ENCODE measurements at regions not wholly inside any gene's neighbourhood (a gene's known extent, or its start where the extent isn't known, plus 50 kb on each side); places are given as distances from the start of the nearest gene placed in this dataset.

- no peak overlapping the region for H3K9ac ChIP-seq (ENCODE audit: low read length)
- no peak for DNase-seq
- H3K56ac ChIP-seq (ENCODE audit: low read length): no peak overlapping the region
- H3K4me2 ChIP-seq (ENCODE audit: low read length): no peak overlapping the region
- no peak overlapping the region for H3K27ac ChIP-seq (ENCODE audit: low read depth, low read length)
- H3K18ac ChIP-seq (ENCODE audit: low read length): no peak overlapping the region
- H3K4me3 ChIP-seq (ENCODE audit: low read length): no peak overlapping the region
- no peak overlapping the region for H2BK120ac ChIP-seq (ENCODE audit: low read depth, low read length)
- no CpG with 5 or more reads among the region's 1 CpG for WGBS (ENCODE audit: extremely low coverage, insufficient coverage, low lambda C conversion rate)
- no peaks in the 10 kb centered on the region for H3K4me1 ChIP-seq (ENCODE audit: control insufficient read depth, low read depth, low read length)
- H4K8ac ChIP-seq (ENCODE audit: low read depth, low read length): no peak overlapping the region
- no peak overlapping the region for H3K23ac ChIP-seq (ENCODE audit: low read length)
- no peaks in the 10 kb centered on the region for H3K36me3 ChIP-seq (ENCODE audit: control insufficient read depth, insufficient read depth, low read length)
- no peak overlapping the region for H2AK5ac ChIP-seq (ENCODE audit: low read length)
- H2BK15ac ChIP-seq (replicated peaks; ENCODE audit: low read depth): no peak overlapping the region
- no peaks in the 10 kb centered on the region for H3K27me3 ChIP-seq (ENCODE audit: insufficient read depth, low read length, poor library complexity)
- H3K4ac ChIP-seq (ENCODE audit: low read depth, low read length): no peak overlapping the region
- no peak overlapping the region for H2BK5ac ChIP-seq (ENCODE audit: low read length)
- H3K79me1 ChIP-seq (ENCODE audit: low read length): no peaks in the 10 kb centered on the region
- no peak overlapping the region for H4K5ac ChIP-seq (ENCODE audit: low read length)
- no peaks in the 10 kb centered on the region for H3K79me2 ChIP-seq (ENCODE audit: control insufficient read depth, insufficient read depth, low read length)
Measured at GRCh38 chr12:68460236-68460635, 128.1 kb upstream of the MDM1 start.

GRCh38 chr12:68461645-68462044, 129.5 kb upstream of the MDM1 start:
- Histone ChIP-seq H3K4ac (ENCODE audit: low read depth, low read length) (no peak overlapping the region), H3K18ac (ENCODE audit: low read length) (no peak overlapping the region), H2BK15ac (replicated peaks; ENCODE audit: low read depth) (no peak overlapping the region), H2BK120ac (ENCODE audit: low read depth, low read length) (no peak overlapping the region), H3K4me1 (ENCODE audit: control insufficient read depth, low read depth, low read length) (no peaks in the 10 kb centered on the region), H2BK5ac (ENCODE audit: low read length) (no peak overlapping the region), H3K4me2 (ENCODE audit: low read length) (no peak overlapping the region), H4K5ac (ENCODE audit: low read length) (no peak overlapping the region), H4K8ac (ENCODE audit: low read depth, low read length) (no peak overlapping the region), H3K23ac (ENCODE audit: low read length) (no peak overlapping the region), H3K4me3 (ENCODE audit: low read length) (no peak overlapping the region), H3K56ac (ENCODE audit: low read length) (no peak overlapping the region), H2AK5ac (ENCODE audit: low read length) (no peak overlapping the region), H3K9ac (ENCODE audit: low read length) (no peak overlapping the region), H3K36me3 (ENCODE audit: control insufficient read depth, insufficient read depth, low read length) (no peaks in the 10 kb centered on the region), H3K27me3 (ENCODE audit: insufficient read depth, low read length, poor library complexity) (no peaks in the 10 kb centered on the region), H3K79me2 (ENCODE audit: control insufficient read depth, insufficient read depth, low read length) (no peaks in the 10 kb centered on the region), H3K27ac (ENCODE audit: low read depth, low read length) (no peak overlapping the region), H3K79me1 (ENCODE audit: low read length) (no peaks in the 10 kb centered on the region)
- DNase-seq: no peak
- WGBS (ENCODE audit: extremely low coverage, insufficient coverage, low lambda C conversion rate): no CpG with 5 or more reads among the region's 3 CpGs

- no CpG with 5 or more reads among the region's 4 CpGs for WGBS (ENCODE audit: extremely low coverage, insufficient coverage, low lambda C conversion rate)
- no peak overlapping the region for H2AK5ac ChIP-seq (ENCODE audit: low read length)
Measured at GRCh38 chr12:68462803-68463202, 130.6 kb upstream of the MDM1 start.

GRCh38 chr12:68465227-68465626, 133.1 kb upstream of the MDM1 start:
- no peak overlapping the region for H3K4me3 ChIP-seq (ENCODE audit: low read length)
- H3K56ac ChIP-seq (ENCODE audit: low read length): no peak overlapping the region
- no peak overlapping the region for H3K23ac ChIP-seq (ENCODE audit: low read length)
- H3K4ac ChIP-seq (ENCODE audit: low read depth, low read length): no peak overlapping the region
- no CpG with 5 or more reads among the region's 2 CpGs for WGBS (ENCODE audit: extremely low coverage, insufficient coverage, low lambda C conversion rate)
- no peak overlapping the region for H3K4me2 ChIP-seq (ENCODE audit: low read length)
- no peaks in the 10 kb centered on the region for H3K27me3 ChIP-seq (ENCODE audit: insufficient read depth, low read length, poor library complexity)
- H3K9ac ChIP-seq (ENCODE audit: low read length): no peak overlapping the region
- no peak overlapping the region for H2AK5ac ChIP-seq (ENCODE audit: low read length)
- no peak overlapping the region for H4K5ac ChIP-seq (ENCODE audit: low read length)
- H3K27ac ChIP-seq (ENCODE audit: low read depth, low read length): no peak overlapping the region
- no peaks in the 10 kb centered on the region for H3K79me1 ChIP-seq (ENCODE audit: low read length)
- H3K18ac ChIP-seq (ENCODE audit: low read length): no peak overlapping the region
- H2BK15ac ChIP-seq (replicated peaks; ENCODE audit: low read depth): no peak overlapping the region
- H4K8ac ChIP-seq (ENCODE audit: low read depth, low read length): no peak overlapping the region
- H3K36me3 ChIP-seq (ENCODE audit: control insufficient read depth, insufficient read depth, low read length): no peaks in the 10 kb centered on the region
- H2BK5ac ChIP-seq (ENCODE audit: low read length): no peak overlapping the region
- no peaks in the 10 kb centered on the region for H3K4me1 ChIP-seq (ENCODE audit: control insufficient read depth, low read depth, low read length)
- DNase-seq: no peak
- H3K79me2 ChIP-seq (ENCODE audit: control insufficient read depth, insufficient read depth, low read length): no peaks in the 10 kb centered on the region
- H2BK120ac ChIP-seq (ENCODE audit: low read depth, low read length): no peak overlapping the region

More at GRCh38 chr12:68462803-68463202, 130.6 kb upstream of the MDM1 start:
- no peak overlapping the region for H3K4me3 ChIP-seq (ENCODE audit: low read length)
- no peaks in the 10 kb centered on the region for H3K79me2 ChIP-seq (ENCODE audit: control insufficient read depth, insufficient read depth, low read length)
- H3K4me2 ChIP-seq (ENCODE audit: low read length): no peak overlapping the region
- no peak overlapping the region for H3K56ac ChIP-seq (ENCODE audit: low read length)
- H2BK15ac ChIP-seq (replicated peaks; ENCODE audit: low read depth): no peak overlapping the region
- no peak overlapping the region for H3K18ac ChIP-seq (ENCODE audit: low read length)
- no peak overlapping the region for H2BK120ac ChIP-seq (ENCODE audit: low read depth, low read length)
- H3K27ac ChIP-seq (ENCODE audit: low read depth, low read length): no peak overlapping the region
- no peak for DNase-seq
- H3K36me3 ChIP-seq (ENCODE audit: control insufficient read depth, insufficient read depth, low read length): no peaks in the 10 kb centered on the region
- no peak overlapping the region for H4K8ac ChIP-seq (ENCODE audit: low read depth, low read length)
- H3K4me1 ChIP-seq (ENCODE audit: control insufficient read depth, low read depth, low read length): no peaks in the 10 kb centered on the region
- no peak overlapping the region for H3K4ac ChIP-seq (ENCODE audit: low read depth, low read length)
- no peaks in the 10 kb centered on the region for H3K27me3 ChIP-seq (ENCODE audit: insufficient read depth, low read length, poor library complexity)
- no peak overlapping the region for H4K5ac ChIP-seq (ENCODE audit: low read length)
- no peak overlapping the region for H3K23ac ChIP-seq (ENCODE audit: low read length)
- H2BK5ac ChIP-seq (ENCODE audit: low read length): no peak overlapping the region
- no peak overlapping the region for H3K9ac ChIP-seq (ENCODE audit: low read length)
- H3K79me1 ChIP-seq (ENCODE audit: low read length): no peaks in the 10 kb centered on the region

GRCh38 chr12:68467514-68467913, 135.4 kb upstream of the MDM1 start:
- Histone ChIP-seq H2BK15ac (replicated peaks; ENCODE audit: low read depth) (no peak overlapping the region), H3K4me1 (ENCODE audit: control insufficient read depth, low read depth, low read length) (no peaks in the 10 kb centered on the region), H3K56ac (ENCODE audit: low read length) (no peak overlapping the region), H3K36me3 (ENCODE audit: control insufficient read depth, insufficient read depth, low read length) (no peaks in the 10 kb centered on the region), H4K5ac (ENCODE audit: low read length) (no peak overlapping the region), H3K4ac (ENCODE audit: low read depth, low read length) (no peak overlapping the region), H3K27ac (ENCODE audit: low read depth, low read length) (no peak overlapping the region), H3K4me2 (ENCODE audit: low read length) (no peak overlapping the region), H3K79me2 (ENCODE audit: control insufficient read depth, insufficient read depth, low read length) (no peaks in the 10 kb centered on the region), H2AK5ac (ENCODE audit: low read length) (no peak overlapping the region), H2BK120ac (ENCODE audit: low read depth, low read length) (no peak overlapping the region), H3K4me3 (ENCODE audit: low read length) (no peak overlapping the region), H3K9ac (ENCODE audit: low read length) (no peak overlapping the region), H4K8ac (ENCODE audit: low read depth, low read length) (no peak overlapping the region), H2BK5ac (ENCODE audit: low read length) (no peak overlapping the region), H3K18ac (ENCODE audit: low read length) (no peak overlapping the region), H3K27me3 (ENCODE audit: insufficient read depth, low read length, poor library complexity) (no peaks in the 10 kb centered on the region), H3K23ac (ENCODE audit: low read length) (no peak overlapping the region), H3K79me1 (ENCODE audit: low read length) (no peaks in the 10 kb centered on the region)
- no CpG with 5 or more reads among the region's 3 CpGs for WGBS (ENCODE audit: extremely low coverage, insufficient coverage, low lambda C conversion rate)
- no peak for DNase-seq

GRCh38 chr12:68468036-68468435, 135.9 kb upstream of the MDM1 start:
- H3K23ac ChIP-seq (ENCODE audit: low read length): no peak overlapping the region
- no peak overlapping the region for H3K4me3 ChIP-seq (ENCODE audit: low read length)
- H3K4me2 ChIP-seq (ENCODE audit: low read length): no peak overlapping the region
- no peak overlapping the region for H3K9ac ChIP-seq (ENCODE audit: low read length)
- H3K79me2 ChIP-seq (ENCODE audit: control insufficient read depth, insufficient read depth, low read length): no peaks in the 10 kb centered on the region
- H2BK15ac ChIP-seq (replicated peaks; ENCODE audit: low read depth): no peak overlapping the region
- no peak overlapping the region for H4K5ac ChIP-seq (ENCODE audit: low read length)
- H3K4me1 ChIP-seq (ENCODE audit: control insufficient read depth, low read depth, low read length): no peaks in the 10 kb centered on the region
- H3K36me3 ChIP-seq (ENCODE audit: control insufficient read depth, insufficient read depth, low read length): no peaks in the 10 kb centered on the region
- H4K8ac ChIP-seq (ENCODE audit: low read depth, low read length): no peak overlapping the region
- no peak overlapping the region for H2BK120ac ChIP-seq (ENCODE audit: low read depth, low read length)
- H3K4ac ChIP-seq (ENCODE audit: low read depth, low read length): no peak overlapping the region
- no peak overlapping the region for H2BK5ac ChIP-seq (ENCODE audit: low read length)
- no peaks in the 10 kb centered on the region for H3K27me3 ChIP-seq (ENCODE audit: insufficient read depth, low read length, poor library complexity)
- H3K79me1 ChIP-seq (ENCODE audit: low read length): no peaks in the 10 kb centered on the region
- H3K56ac ChIP-seq (ENCODE audit: low read length): no peak overlapping the region
- DNase-seq: no peak
- WGBS (ENCODE audit: extremely low coverage, insufficient coverage, low lambda C conversion rate): no CpG with 5 or more reads among the region's 2 CpGs
- H2AK5ac ChIP-seq (ENCODE audit: low read length): no peak overlapping the region
- H3K18ac ChIP-seq (ENCODE audit: low read length): no peak overlapping the region
- H3K27ac ChIP-seq (ENCODE audit: low read depth, low read length): no peak overlapping the region

Data from mesendoderm (in vitro differentiated cells).